Keratinocyte (primary cell): ENCODE measurements at regions not wholly inside any gene's neighbourhood (a gene's known extent, or its start where the extent isn't known, plus 50 kb on each side); places are given as distances from the start of the nearest gene placed in this dataset.

Source experiments
- CTCF ChIP-seq, 3 experiments: IDR thresholded peaks in 1 of 3; conservative IDR thresholded peaks in 1 of 3; optimal IDR thresholded peaks in 1 of 3; 2 replicates in 2 of 3; 3 replicates in 1 of 3; pipeline versions ENCODE3 to v1.5.1; 2011; ENCODE audit warnings: low read length in 3 of 3, mild to moderate bottlenecking in 3 of 3, moderate library complexity in 2 of 3, control low read depth in 1 of 3, inconsistent platforms in 1 of 3; ENCODE audit not compliant: insufficient read depth in 2 of 3; ENCODE audit errors: extremely low read depth in 1 of 3
- EZH2 ChIP-seq: IDR thresholded peaks from one replicate; pipeline ENCODE4 v1.6.1; 2012; ENCODE audit warnings: inconsistent platforms, mild to moderate bottlenecking, low read length, moderate library complexity

DNA sequence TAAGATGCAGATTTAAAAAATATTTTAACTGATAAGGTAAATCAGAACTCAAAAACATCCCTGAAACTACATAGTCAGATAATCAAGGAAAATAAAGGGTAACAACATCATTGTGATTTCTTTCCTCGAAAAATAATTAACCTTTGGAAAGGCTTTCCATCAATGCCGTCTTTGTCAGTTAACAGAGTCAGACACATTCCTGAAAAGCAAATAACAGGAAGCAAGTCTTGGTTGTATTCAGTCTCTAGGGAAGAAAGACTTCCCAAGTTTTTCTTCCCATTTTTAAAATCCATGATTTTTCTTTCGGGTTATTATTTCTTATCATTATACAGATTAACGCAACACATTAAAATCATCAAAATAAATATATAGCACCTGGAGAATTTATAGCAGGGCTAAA, 256.4 kb upstream of the CDH6 start:
- TF ChIP-seq CTCF (optimal IDR thresholded peaks at IDR 0.05 in 1 of 3, IDR thresholded peaks at IDR 0.05 in 1 of 3, conservative IDR thresholded peaks at IDR 0.05 in 1 of 3; ENCODE audit: extremely low read depth in 1 of 3, insufficient read depth in 2 of 3, low read length in 3 of 3): no peak
- no peak for TF ChIP-seq EZH2
